ENCODE measurements at regions not wholly inside any gene's neighbourhood (a gene's known extent, or its start where the extent isn't known, plus 50 kb on each side); places are given as distances from the start of the nearest gene placed in this dataset.
A peak's percentile ranks its signal among the peaks of the same experiment; 100 is the strongest.

GRCh38 chr15:70188286-70188685 is 90.6 kb upstream of the TLE3 start:
- Mint-ChIP-seq H3K4me1 (peaks cover 36% of the 10 kb centered on the region), H3K27me3 (ENCODE audit: low read depth) (peaks cover 6% of the 10 kb centered on the region), H3K36me3 (peaks cover 3% of the 10 kb centered on the region), H3K4me3 (no peak overlapping the region), H3K9me3 (peaks cover 9% of the 10 kb centered on the region), H3K27ac (no peak overlapping the region)
- no peak for TF ChIP-seq CTCF (IDR thresholded peaks at IDR 0.05; ENCODE audit: unreplicated experiment)
- no peak for DNase-seq (ENCODE audit: low spot score in 2 of 2, unreplicated experiment in 2 of 2)

GRCh38 chr15:70187331-70187730 is 89.6 kb upstream of the TLE3 start:
- Mint-ChIP-seq H3K9me3 (peaks cover 9% of the 10 kb centered on the region), H3K4me1 (peaks cover 30% of the 10 kb centered on the region), H3K36me3 (peaks cover 3% of the 10 kb centered on the region), H3K27me3 (ENCODE audit: low read depth) (peaks cover 14% of the 10 kb centered on the region), H3K27ac (no peak overlapping the region), H3K4me3 (no peak overlapping the region)
- DNase-seq (ENCODE audit: low spot score in 2 of 2, unreplicated experiment in 2 of 2): no peak
- no peak for TF ChIP-seq CTCF (IDR thresholded peaks at IDR 0.05; ENCODE audit: unreplicated experiment)

GRCh38 chr15:70186152-70186551 is 88.4 kb upstream of the TLE3 start:
- peaks cover 38% of the 10 kb centered on the region for H3K4me1 Mint-ChIP-seq

GRCh38 chr15:70185251-70185711 is 87.6 kb upstream of the TLE3 start:
- H3K36me3 Mint-ChIP-seq: no peaks in the 10 kb centered on the region
- peaks cover 42% of the 10 kb centered on the region for H3K4me1 Mint-ChIP-seq
- H3K4me3 Mint-ChIP-seq: no peak overlapping the region
- TF ChIP-seq CTCF (IDR thresholded peaks at IDR 0.05; ENCODE audit: unreplicated experiment): no peak
- peak overlapping the region; percentile 45 for H3K27ac Mint-ChIP-seq
- H3K27me3 Mint-ChIP-seq (ENCODE audit: low read depth): peaks cover 25% of the 10 kb centered on the region
- H3K9me3 Mint-ChIP-seq: no peaks in the 10 kb centered on the region
- no peak for DNase-seq (ENCODE audit: low spot score in 2 of 2, unreplicated experiment in 2 of 2)

More at GRCh38 chr15:70186152-70186551, 88.4 kb upstream of the TLE3 start:
- peaks cover 20% of the 10 kb centered on the region for H3K27me3 Mint-ChIP-seq (ENCODE audit: low read depth)
- H3K4me3 Mint-ChIP-seq: no peak overlapping the region
- peak overlapping the region; percentile 45 for H3K27ac Mint-ChIP-seq
- H3K36me3 Mint-ChIP-seq: no peaks in the 10 kb centered on the region
- no peak for TF ChIP-seq CTCF (IDR thresholded peaks at IDR 0.05; ENCODE audit: unreplicated experiment)
- no peak for DNase-seq (ENCODE audit: low spot score in 2 of 2, unreplicated experiment in 2 of 2)
- H3K9me3 Mint-ChIP-seq: peaks cover 1% of the 10 kb centered on the region

- H3K4me3 Mint-ChIP-seq: no peak overlapping the region
- no peak for TF ChIP-seq CTCF (IDR thresholded peaks at IDR 0.05; ENCODE audit: unreplicated experiment)
- H3K27me3 Mint-ChIP-seq (ENCODE audit: low read depth): peaks cover 37% of the 10 kb centered on the region
- no peak for DNase-seq (ENCODE audit: low spot score in 2 of 2, unreplicated experiment in 2 of 2)
- H3K36me3 Mint-ChIP-seq: no peaks in the 10 kb centered on the region
- H3K27ac Mint-ChIP-seq: no peak overlapping the region
- peaks cover 42% of the 10 kb centered on the region for H3K4me1 Mint-ChIP-seq
- H3K9me3 Mint-ChIP-seq: no peaks in the 10 kb centered on the region
Observed at GRCh38 chr15:70182858-70183695, 85.4 kb upstream of the TLE3 start.
